ENCODE measurements at regions not wholly inside any gene's neighbourhood (a gene's known extent, or its start where the extent isn't known, plus 50 kb on each side); places are given as distances from the start of the nearest gene placed in this dataset.

- DNase-seq = no peak
- H3K27ac Mint-ChIP-seq = no peak overlapping the region
- H3K9me3 Mint-ChIP-seq = no peaks in the 10 kb centered on the region
- no peak overlapping the region for H3K4me3 Mint-ChIP-seq
- peaks cover 8 to 11% of the 10 kb centered on the region in 2 donors for H3K4me1 Mint-ChIP-seq
- H3K36me3 Mint-ChIP-seq = no peaks in the 10 kb centered on the region
- H3K27me3 Mint-ChIP-seq (ENCODE audit: low read depth in 3 of 3) = peaks cover 0 to 19% (median 2%) of the 10 kb centered on the region in 3 donors
Measured at GRCh38 chr6:166774292-166774691, 147.2 kb upstream of the RPS6KA2 start.

DNA sequence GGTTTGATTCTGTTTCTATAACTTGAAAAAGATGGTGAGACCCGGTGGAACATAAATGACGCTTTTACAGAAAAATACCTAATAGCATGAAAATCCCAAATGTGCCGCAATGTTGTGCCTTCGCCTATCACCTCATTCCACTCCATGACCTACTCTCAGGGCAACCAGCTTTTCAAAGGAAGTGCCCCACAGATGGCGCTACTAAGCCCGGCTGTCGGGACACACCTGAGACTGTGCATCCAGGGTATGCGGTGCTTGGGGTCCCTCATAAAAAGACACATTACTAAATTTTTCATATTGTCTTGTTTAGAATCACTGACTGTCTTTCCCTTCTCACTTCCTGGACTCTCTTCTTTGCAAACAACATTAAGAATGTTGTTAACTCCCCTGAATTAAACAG, 145.5 kb upstream of the RPS6KA2 start:
- Mint-ChIP-seq H3K36me3 (no peaks in the 10 kb centered on the region), H3K4me3 (no peak overlapping the region), H3K27ac (no peak overlapping the region), H3K9me3 (no peaks in the 10 kb centered on the region), H3K27me3 (ENCODE audit: low read depth in 3 of 3) (peaks cover 0 to 19% (median 2%) of the 10 kb centered on the region in 3 donors), H3K4me1 (peaks cover 8 to 11% of the 10 kb centered on the region in 2 donors)
- no peak for DNase-seq

GRCh38 chr6:166771701-166772100, 144.7 kb upstream of the RPS6KA2 start:
- Mint-ChIP-seq H3K4me1 (peaks cover 8 to 11% of the 10 kb centered on the region in 2 donors), H3K27me3 (ENCODE audit: low read depth in 3 of 3) (peaks cover 0 to 16% (median 2%) of the 10 kb centered on the region in 3 donors), H3K4me3 (no peak overlapping the region), H3K9me3 (no peaks in the 10 kb centered on the region), H3K27ac (no peak overlapping the region), H3K36me3 (no peaks in the 10 kb centered on the region)
- no peak for DNase-seq

- Mint-ChIP-seq H3K27ac (no peak overlapping the region), H3K36me3 (no peaks in the 10 kb centered on the region), H3K4me3 (no peak overlapping the region), H3K4me1 (peaks cover 1 to 8% of the 10 kb centered on the region in 2 donors), H3K9me3 (no peaks in the 10 kb centered on the region), H3K27me3 (ENCODE audit: low read depth in 3 of 3) (peaks cover 0 to 15% (median 2%) of the 10 kb centered on the region in 3 donors)
- DNase-seq = no peak
Measured at GRCh38 chr6:166770216-166771116, 143.4 kb upstream of the RPS6KA2 start.

DNA sequence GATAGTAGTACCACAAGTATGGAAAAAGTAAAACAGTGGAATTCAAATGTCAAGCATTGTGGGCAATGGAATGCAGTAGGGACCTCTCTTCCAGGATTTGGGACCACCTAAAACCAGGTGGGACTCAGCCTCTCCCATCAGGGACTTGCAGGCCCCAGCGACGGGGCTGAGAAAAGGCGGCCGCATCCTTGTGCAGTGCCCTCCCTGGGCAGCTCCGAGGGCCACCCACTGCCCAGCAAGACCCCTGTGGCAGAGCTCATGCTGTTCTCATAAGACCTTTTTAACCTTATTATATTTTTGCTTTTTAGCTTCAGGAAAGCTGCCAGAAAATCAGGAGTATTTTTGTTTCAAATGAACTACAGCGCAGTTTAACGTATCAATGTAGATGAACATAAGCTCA, 142.6 kb upstream of the RPS6KA2 start:
- Mint-ChIP-seq H3K27ac (no peak overlapping the region), H3K36me3 (no peaks in the 10 kb centered on the region), H3K27me3 (ENCODE audit: low read depth in 3 of 3) (peaks cover 0 to 12% (median 0%) of the 10 kb centered on the region in 3 donors), H3K9me3 (no peaks in the 10 kb centered on the region), H3K4me3 (no peak overlapping the region), H3K4me1 (peaks cover 0 to 6% of the 10 kb centered on the region in 2 donors)
- no peak for DNase-seq

- no peaks in the 10 kb centered on the region for H3K36me3 Mint-ChIP-seq
- no peak overlapping the region for H3K27ac Mint-ChIP-seq
- peaks cover 0 to 6% of the 10 kb centered on the region in 2 donors for H3K4me1 Mint-ChIP-seq
- H3K4me3 Mint-ChIP-seq = no peak overlapping the region
- H3K27me3 Mint-ChIP-seq (ENCODE audit: low read depth in 3 of 3) = peaks cover 0 to 6% (median 2%) of the 10 kb centered on the region in 3 donors
- H3K9me3 Mint-ChIP-seq = no peaks in the 10 kb centered on the region
- no peak for DNase-seq
Measured at GRCh38 chr6:166768761-166769160, 141.7 kb upstream of the RPS6KA2 start.

- H3K4me1 Mint-ChIP-seq = peaks cover 0 to 6% of the 10 kb centered on the region in 2 donors
- no peaks in the 10 kb centered on the region for H3K36me3 Mint-ChIP-seq
- no peak for DNase-seq
- peaks cover 0 to 2% (median 2%) of the 10 kb centered on the region in 3 donors for H3K27me3 Mint-ChIP-seq (ENCODE audit: low read depth in 3 of 3)
- no peaks in the 10 kb centered on the region for H3K9me3 Mint-ChIP-seq
- H3K4me3 Mint-ChIP-seq = no peak overlapping the region
- H3K27ac Mint-ChIP-seq = no peak overlapping the region
Measured at GRCh38 chr6:166767230-166767629, 140.2 kb upstream of the RPS6KA2 start.

- Mint-ChIP-seq H3K4me3 (no peak overlapping the region), H3K36me3 (no peaks in the 10 kb centered on the region), H3K4me1 (peaks cover 0 to 6% of the 10 kb centered on the region in 2 donors), H3K27ac (no peak overlapping the region), H3K27me3 (ENCODE audit: low read depth in 3 of 3) (peaks cover 0 to 2% (median 2%) of the 10 kb centered on the region in 3 donors), H3K9me3 (no peaks in the 10 kb centered on the region)
- no peak for DNase-seq
Measured at GRCh38 chr6:166766769-166767168, 139.7 kb upstream of the RPS6KA2 start.

GRCh38 chr6:166765234-166765541, 138.1 kb upstream of the RPS6KA2 start:
- DNase-seq = no peak
- Mint-ChIP-seq H3K27ac (no peak overlapping the region), H3K4me1 (peaks cover 3 to 12% of the 10 kb centered on the region in 2 donors), H3K36me3 (no peaks in the 10 kb centered on the region), H3K9me3 (no peaks in the 10 kb centered on the region), H3K4me3 (no peak overlapping the region), H3K27me3 (ENCODE audit: low read depth in 3 of 3) (peaks cover 0 to 2% (median 2%) of the 10 kb centered on the region in 3 donors)

- no peaks in the 10 kb centered on the region for H3K36me3 Mint-ChIP-seq
- H3K27me3 Mint-ChIP-seq (ENCODE audit: low read depth in 3 of 3) = peaks cover 0 to 2% (median 2%) of the 10 kb centered on the region in 3 donors
- no peak overlapping the region for H3K4me3 Mint-ChIP-seq
- no peak for DNase-seq
- peaks cover 6 to 17% of the 10 kb centered on the region in 2 donors for H3K4me1 Mint-ChIP-seq
- H3K27ac Mint-ChIP-seq = no peak overlapping the region
- H3K9me3 Mint-ChIP-seq = no peaks in the 10 kb centered on the region
Measured at GRCh38 chr6:166764473-166765233, 137.6 kb upstream of the RPS6KA2 start.

DNA sequence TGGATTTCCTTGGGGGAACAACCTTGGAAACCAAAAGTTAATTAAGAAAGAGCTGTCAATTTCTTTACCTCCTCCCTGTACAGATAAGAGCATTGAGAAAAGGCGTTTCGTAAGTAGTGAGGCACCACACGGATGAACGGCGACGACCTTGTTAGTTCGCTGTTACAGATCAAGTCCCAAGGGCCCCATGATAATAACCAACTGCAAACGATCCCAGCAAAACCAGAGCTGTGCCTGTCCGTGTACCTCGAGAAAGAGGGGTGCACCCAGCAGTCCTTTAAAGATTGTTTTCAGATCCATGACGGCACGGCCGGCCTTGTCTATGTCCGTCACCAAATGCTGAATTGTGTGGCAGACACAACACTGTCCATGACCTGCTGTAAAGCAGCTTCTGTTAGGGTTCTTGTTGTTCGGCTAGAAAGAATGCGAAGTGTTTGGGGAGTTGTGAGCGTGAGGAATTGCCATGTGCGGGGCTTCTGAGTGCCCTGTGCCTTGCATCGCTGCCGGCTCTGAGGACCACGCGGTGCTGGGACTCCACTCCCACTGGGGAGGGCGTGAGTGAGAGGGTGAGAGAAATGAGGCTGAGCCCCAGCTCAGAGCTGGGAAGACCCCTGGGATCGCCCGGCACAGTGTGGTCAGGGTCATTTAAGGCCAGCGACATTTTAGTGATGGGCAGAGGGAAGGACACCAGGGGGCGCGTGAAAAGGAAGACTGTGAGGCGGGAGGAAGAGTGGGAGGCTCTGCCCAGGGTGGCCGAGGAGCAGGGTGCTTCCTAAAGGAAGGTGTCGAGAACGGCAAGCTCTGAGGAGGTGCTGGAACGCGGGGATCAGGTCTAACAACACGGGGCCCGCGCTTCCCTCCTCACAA, 136.8 kb upstream of the RPS6KA2 start:
- Mint-ChIP-seq H3K27ac (no peak overlapping the region), H3K4me1 (peaks cover 6 to 25% of the 10 kb centered on the region in 2 donors), H3K27me3 (ENCODE audit: low read depth in 3 of 3) (peaks cover 0 to 2% (median 2%) of the 10 kb centered on the region in 3 donors), H3K4me3 (no peak overlapping the region), H3K36me3 (no peaks in the 10 kb centered on the region), H3K9me3 (no peaks in the 10 kb centered on the region)
- DNase-seq = no peak

DNA sequence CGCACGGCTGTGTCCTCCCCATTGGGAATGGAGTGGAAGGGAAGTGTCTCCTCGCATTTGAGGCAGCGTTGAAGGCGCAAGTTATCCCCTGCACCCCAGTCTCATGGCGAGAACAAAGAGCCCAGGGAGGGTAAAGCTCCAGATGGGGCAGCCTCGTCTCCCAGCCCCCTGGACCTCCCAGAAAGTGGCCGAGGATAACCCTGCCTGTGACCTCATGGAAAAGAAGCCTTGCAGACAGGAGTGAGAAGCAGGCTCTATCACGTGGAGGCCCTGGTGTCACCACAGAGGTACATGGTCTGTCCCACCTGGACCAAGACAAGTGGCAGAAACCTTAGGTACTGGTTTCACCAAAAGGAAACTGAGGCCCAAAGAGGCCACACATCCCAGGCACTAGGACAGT, 134.8 kb upstream of the RPS6KA2 start:
- Mint-ChIP-seq H3K27me3 (ENCODE audit: low read depth in 3 of 3) (peaks cover 3 to 13% (median 4%) of the 10 kb centered on the region in 3 donors), H3K36me3 (no peaks in the 10 kb centered on the region), H3K4me3 (no peak overlapping the region), H3K4me1 (peaks cover 10 to 45% of the 10 kb centered on the region in 2 donors), H3K9me3 (no peaks in the 10 kb centered on the region), H3K27ac (no peak overlapping the region)
- no peak for DNase-seq

GRCh38 chr6:166760288-166760687, 133.2 kb upstream of the RPS6KA2 start:
- Mint-ChIP-seq H3K36me3 (no peaks in the 10 kb centered on the region), H3K27ac (peak overlapping the region in 1 of 6 donors; percentile 32), H3K9me3 (no peaks in the 10 kb centered on the region), H3K27me3 (ENCODE audit: low read depth in 3 of 3) (peaks cover 3 to 14% (median 4%) of the 10 kb centered on the region in 3 donors), H3K4me3 (peak overlapping the region in 4 of 5 donors; percentile 14 to 58 (median 22)), H3K4me1 (peaks cover 10 to 45% of the 10 kb centered on the region in 2 donors)
- DNase-seq = peak; percentile 22 to 45 (median 38)
